GM12864 (cell line): ENCODE measurements at regions not wholly inside any gene's neighbourhood (a gene's known extent, or its start where the extent isn't known, plus 50 kb on each side); places are given as distances from the start of the nearest gene placed in this dataset.

ENCODE experiments used
- DNase-seq: peaks from one replicate; pipeline ENCODE4 v3.0.0-alpha.2; 2011; ENCODE audit warnings: low read depth
- H3K4me3 ChIP-seq: 2 replicates; pipeline ENCODE4 v1.5.1; 2011; ENCODE audit warnings: mild to moderate bottlenecking, low read depth, low read length, control low read depth
- CTCF ChIP-seq: IDR thresholded peaks from 2 replicates; pipeline ENCODE4 v1.5.1; 2011; ENCODE audit warnings: low read depth, mild to moderate bottlenecking, moderate library complexity, low read length, control low read depth, inconsistent platforms; ENCODE audit errors: missing control alignments

GRCh38 chrX:42463706-42464490, 314.1 kb downstream of the PPP1R2C start:
- DNase-seq, result no peak

DNA sequence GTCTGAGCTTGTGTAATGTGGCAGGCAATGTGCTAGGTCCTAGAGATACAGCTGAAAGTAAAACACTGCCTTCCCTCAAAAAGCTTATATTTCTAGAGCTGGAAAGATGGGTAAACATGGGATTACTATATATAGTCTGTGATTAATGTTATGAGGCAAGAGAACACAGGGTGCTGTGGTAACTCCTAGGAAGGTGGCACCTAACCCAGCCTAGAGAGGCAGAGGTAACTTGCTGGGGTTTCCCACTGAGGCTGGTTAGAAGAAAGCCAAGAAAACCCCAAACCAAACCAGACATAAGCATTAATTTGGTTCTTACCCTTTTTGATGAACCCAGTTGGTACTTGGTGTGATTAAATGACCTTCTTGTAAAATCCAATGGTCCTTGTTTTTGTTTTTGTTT, 315.0 kb downstream of the PPP1R2C start:
- no peak for TF ChIP-seq CTCF

More at GRCh38 chrX:42463706-42464490, 314.1 kb downstream of the PPP1R2C start:
- TF ChIP-seq CTCF, result no peak
- no peak overlapping the region for H3K4me3 ChIP-seq

DNA sequence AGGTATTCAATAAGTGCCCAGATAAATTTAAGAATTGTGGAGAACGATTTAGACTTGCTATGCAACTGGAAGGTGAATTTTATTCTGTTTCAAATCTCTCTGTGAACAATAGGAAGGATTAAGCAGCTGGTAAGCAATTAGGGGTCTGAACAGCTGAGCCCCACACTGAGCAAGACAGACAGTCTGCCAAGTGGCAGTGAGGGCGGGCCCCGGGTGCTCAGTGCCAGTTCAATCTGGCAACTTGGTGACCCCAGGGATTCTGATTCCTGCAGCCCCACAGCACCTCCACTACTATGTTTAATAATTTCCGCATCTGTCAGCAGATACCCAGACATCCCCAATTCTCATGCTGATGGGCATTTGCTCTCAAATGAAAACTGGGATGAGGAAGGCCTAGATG, 317.3 kb downstream of the PPP1R2C start:
- H3K4me3 ChIP-seq, result no peak overlapping the region
- DNase-seq, result no peak
- no peak for TF ChIP-seq CTCF

More for the DNA sequence above, 315.0 kb downstream of the PPP1R2C start:
- H3K4me3 ChIP-seq, result no peak overlapping the region
- DNase-seq, result no peak

DNA sequence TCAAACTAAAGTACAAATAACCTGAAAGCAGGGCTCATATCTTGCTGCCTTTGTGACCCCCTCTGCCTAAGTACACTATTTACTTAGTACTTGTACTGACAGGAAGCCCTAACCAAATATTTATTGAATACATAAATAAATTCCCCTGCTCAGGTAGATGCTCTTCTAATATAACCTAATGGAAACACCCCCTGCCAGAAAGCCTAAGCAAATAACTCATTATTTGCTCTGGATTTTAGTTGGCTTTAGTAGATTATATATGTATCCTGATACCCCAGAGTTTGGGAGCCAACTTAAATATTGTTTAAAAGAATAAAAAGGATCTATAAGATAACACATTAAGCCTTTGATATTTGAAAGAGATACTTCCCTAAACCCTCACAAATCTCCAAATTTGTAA, 318.2 kb downstream of the PPP1R2C start:
- no peak for DNase-seq
- no peak overlapping the region for H3K4me3 ChIP-seq
- no peak for TF ChIP-seq CTCF

GRCh38 chrX:42456176-42456700, 321.7 kb downstream of the PPP1R2C start:
- TF ChIP-seq CTCF, result no peak
- H3K4me3 ChIP-seq, result no peak overlapping the region
- no peak for DNase-seq

DNA sequence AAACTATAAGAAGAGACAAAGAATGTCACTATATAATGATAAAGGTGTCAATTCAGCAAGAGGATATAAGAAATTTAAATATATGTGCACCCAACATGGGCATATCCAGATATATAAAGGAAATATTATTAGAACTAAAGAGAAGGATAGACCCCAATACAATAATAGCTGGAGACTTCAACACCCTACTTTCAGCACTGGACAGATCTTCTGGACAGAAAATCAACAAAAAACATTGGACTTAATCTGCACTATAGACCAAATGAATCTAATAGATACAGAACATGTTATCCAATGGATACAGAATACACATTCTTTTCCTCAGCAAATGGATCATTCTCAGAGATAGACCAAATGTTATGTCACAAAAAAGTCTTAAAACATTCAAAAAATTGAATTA, 327.7 kb downstream of the PPP1R2C start:
- H3K4me3 ChIP-seq, result no peak overlapping the region
- no peak for DNase-seq
- TF ChIP-seq CTCF, result no peak

- no peak for TF ChIP-seq CTCF
- no peak for DNase-seq
- H3K4me3 ChIP-seq, result no peak overlapping the region
Measured at GRCh38 chrX:42443267-42443666, 334.7 kb downstream of the PPP1R2C start.
